Tibial nerve (tissue), 4 donors: ENCODE measurements at regions not wholly inside any gene's neighbourhood (a gene's known extent, or its start where the extent isn't known, plus 50 kb on each side); places are given as distances from the start of the nearest gene placed in this dataset.

Experiments
- CTCF ChIP-seq, 5 experiments: fragments of 200-600 bp in 3 of 5; fragments of 450-650 bp in 2 of 5; sonication (generic) in 3 of 5; IDR thresholded peaks; one replicate each; pipeline ENCODE4 v1.5.1; 2016 to 2019; ENCODE audit warnings: antibody characterized with exemption in 5 of 5, mild to moderate bottlenecking in 3 of 5, moderate library complexity in 2 of 5
- EP300 ChIP-seq, 2 donors: sonication (generic); formaldehyde crosslinking; IDR thresholded peaks; one replicate each; pipeline ENCODE4 v1.6.1; 2017; ENCODE audit warnings: antibody characterized with exemption in 2 of 2, mild to moderate bottlenecking in 1 of 2
- POLR2A ChIP-seq, 2 donors: fragments of 450-650 bp; IDR thresholded peaks; one replicate each; pipeline ENCODE4 v1.6.1; 2017; ENCODE audit warnings: antibody characterized with exemption in 2 of 2, mild to moderate bottlenecking in 2 of 2, moderate library complexity in 2 of 2

- TF ChIP-seq CTCF (IDR thresholded peaks at IDR 0.05) (no peak), POLR2A (IDR thresholded peaks at IDR 0.05) (no peak), EP300 (IDR thresholded peaks at IDR 0.05) (no peak)
Observed at GRCh38 chr2:216911886-216912285, 52.0 kb upstream of the TNP1 start.
